H54 (cell line): ENCODE measurements at regions not wholly inside any gene's neighbourhood (a gene's known extent, or its start where the extent isn't known, plus 50 kb on each side); places are given as distances from the start of the nearest gene placed in this dataset.

ENCODE experiments used
- DNase-seq: peaks from one replicate; pipeline ENCODE4 v3.0.0; 2011; ENCODE audit warnings: low spot score, mixed read lengths; ENCODE audit not compliant: insufficient read length
- FAIRE-seq: peaks from 3 replicates; lab custom pipeline; 2011; peaks lifted over from hg19 to GRCh38; lab: Jason Lieb, UNC
- POLR2A ChIP-seq: IDR thresholded peaks from 2 replicates; pipeline ENCODE4 v1.6.1; 2011; ENCODE audit warnings: low read depth, mild to moderate bottlenecking, low read length

DNA sequence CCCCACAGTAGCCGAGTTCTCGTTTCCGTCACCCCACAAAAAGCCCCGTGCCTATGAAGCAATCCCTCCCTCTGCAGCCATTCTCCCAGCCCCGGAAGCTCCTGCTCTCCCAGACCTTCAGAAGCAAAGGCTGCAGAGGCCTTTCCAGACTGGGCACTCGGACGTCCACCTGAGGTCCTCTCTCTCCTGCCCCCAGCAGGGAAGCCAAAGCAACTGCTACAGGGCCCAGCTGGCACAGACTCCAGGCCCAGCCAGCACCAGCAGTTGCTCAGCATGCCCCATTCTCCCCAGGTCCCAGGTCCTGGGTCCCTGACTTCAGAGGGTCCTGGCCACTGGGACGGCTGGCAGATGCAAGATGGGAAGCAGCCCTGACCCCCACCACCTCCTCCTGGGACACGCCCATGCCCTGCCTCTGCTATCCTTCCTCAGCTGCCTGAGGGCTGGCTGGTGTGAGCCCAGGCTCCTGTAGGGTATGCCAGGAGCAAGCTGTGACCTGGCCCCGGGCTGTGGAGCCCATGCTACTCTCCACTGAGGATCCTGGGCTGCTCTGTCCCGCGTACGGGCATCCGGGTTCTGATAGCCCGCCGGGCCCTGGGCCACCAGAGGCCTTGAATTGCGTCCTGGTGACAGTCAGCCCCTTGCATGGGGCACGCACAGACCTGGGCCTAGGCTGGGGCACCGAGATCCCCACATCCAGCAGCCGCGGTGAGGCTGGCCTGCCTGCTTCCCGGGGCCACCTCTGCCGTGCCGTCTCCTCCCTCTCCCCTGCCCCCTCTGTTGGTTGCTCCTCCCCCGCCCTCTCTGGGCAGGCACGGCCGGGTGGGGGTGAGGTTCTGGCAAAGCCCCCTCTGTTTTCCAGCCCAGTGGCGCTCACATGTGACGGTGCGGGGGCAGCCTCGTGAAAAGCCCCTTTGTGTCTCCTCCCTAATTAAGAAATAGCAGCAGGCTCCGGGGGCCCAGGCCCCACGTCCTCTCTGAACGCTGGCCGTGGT is 1310.3 kb downstream of the BRD1 start:
- TF ChIP-seq POLR2A = no peak
- DNase-seq (no peak), FAIRE-seq (no peak)

DNA sequence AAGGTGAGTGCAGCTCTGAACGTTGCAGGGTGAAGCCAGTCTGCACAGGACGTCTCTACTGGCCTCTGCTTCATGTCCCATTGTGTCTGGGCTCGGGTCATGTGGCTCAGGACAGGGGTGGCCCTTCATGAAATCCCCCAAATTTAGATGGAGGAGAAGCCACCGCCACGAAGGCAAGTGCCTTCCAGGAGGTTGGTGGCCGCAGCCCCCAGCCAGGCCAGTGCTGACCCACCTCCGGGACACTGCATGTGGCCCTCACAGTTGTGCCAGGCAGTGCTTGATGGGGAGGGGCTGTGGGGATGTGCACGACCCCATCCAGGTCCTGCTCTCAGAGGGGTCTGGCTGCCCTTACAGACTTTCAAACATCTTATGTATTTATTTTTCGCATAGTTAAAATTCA is 1311.1 kb downstream of the BRD1 start:
- DNase-seq (no peak), FAIRE-seq (no peak)
- no peak for TF ChIP-seq POLR2A

DNA sequence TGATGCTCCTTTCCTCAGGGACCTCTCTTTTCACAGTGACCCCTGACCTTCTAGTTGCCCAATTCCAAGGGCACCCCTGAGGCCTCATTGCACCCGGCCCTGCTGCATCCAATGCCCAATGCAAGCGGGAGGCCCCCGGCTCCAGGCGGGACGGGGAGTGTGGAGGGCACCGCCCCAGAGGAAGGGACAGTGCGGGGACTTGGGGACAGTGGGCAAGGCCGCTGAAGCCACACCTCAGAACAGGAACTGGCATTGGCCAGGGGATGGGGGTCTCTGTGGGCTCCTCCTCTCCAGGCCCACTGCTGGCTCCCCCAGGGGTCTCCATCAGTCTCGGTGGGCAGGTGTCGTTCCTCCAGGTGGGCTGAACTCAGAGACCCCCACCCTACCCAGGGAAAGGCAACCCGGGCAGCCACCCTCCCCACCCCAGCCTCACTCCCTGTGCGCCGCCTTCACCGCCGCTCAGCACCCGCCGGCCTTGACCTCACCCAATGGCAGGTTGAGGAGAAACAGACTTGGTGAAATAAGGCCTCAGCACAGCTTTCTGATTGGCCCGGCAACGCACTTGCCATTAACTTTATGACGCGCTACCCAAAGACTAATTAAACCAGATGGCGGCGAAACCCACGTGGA is 1312.0 kb downstream of the BRD1 start:
- FAIRE-seq = no peak
- no peak for DNase-seq
- TF ChIP-seq POLR2A = no peak

- DNase-seq = no peak
- FAIRE-seq = no peak
- TF ChIP-seq POLR2A = no peak
These were observed 1313.7 kb downstream of the BRD1 start for GRCh38 chr22:48513929-48514328.

GRCh38 chr22:48513446-48513845 is 1314.2 kb downstream of the BRD1 start:
- FAIRE-seq = no peak
- TF ChIP-seq POLR2A = no peak
- DNase-seq = no peak

- FAIRE-seq = no peak
- DNase-seq = no peak
These were observed 1315.8 kb downstream of the BRD1 start for GRCh38 chr22:48511781-48512327.

DNA sequence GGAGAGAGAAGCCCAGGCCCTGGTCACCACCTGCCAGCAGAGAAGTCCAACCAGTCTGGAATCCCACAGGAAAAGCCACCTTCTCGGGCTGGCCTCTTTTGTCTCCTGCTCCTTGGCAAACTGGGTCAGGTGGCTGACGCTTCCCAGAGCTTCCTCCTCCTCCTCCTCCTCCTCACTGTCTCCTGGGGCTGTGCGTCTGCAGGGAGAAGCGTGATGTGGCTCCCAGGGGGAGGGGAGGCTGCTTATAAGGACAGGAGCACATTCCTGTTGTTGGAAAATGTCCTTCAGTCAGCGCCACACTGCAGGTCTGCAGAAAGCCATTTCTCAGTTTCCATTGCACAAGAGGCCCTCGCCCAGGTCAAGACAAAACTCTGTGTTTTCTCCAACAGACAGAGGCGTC is 1316.5 kb downstream of the BRD1 start:
- no peak for DNase-seq
- no peak for TF ChIP-seq POLR2A
- FAIRE-seq = no peak

More at GRCh38 chr22:48511781-48512327, 1315.8 kb downstream of the BRD1 start:
- TF ChIP-seq POLR2A = no peak

GRCh38 chr22:48510599-48510998 is 1317.1 kb downstream of the BRD1 start:
- FAIRE-seq (no peak), DNase-seq (no peak)
- TF ChIP-seq POLR2A = no peak

GRCh38 chr22:48507595-48508350 is 1319.9 kb downstream of the BRD1 start:
- FAIRE-seq (no peak), DNase-seq (no peak)
- no peak for TF ChIP-seq POLR2A

DNA sequence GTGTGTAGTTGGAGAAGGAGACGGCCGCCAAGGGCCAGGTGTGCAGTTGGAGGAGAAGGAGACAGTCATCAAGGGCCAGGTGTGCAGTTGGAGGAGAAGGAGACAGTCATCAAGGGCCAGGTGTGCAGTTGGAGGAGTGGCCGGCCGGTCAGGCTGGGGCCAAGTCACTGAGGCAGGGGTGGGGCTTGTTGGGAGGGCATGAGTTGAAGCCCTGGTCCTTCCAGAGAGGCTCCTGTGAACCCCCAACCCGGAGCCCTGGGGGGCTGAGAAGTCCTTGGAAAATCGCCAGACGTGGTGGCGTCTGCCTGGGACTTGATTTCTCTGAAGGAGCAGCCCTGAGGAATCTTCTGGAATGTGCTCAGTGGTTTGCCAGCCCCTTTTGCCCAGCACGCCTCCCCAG is 1320.5 kb downstream of the BRD1 start:
- DNase-seq (no peak), FAIRE-seq (no peak)
- no peak for TF ChIP-seq POLR2A

GRCh38 chr22:48506506-48507145 is 1321.0 kb downstream of the BRD1 start:
- no peak for FAIRE-seq

GRCh38 chr22:48505891-48506290 is 1321.8 kb downstream of the BRD1 start:
- no peak for DNase-seq
- no peak for TF ChIP-seq POLR2A
- no peak for FAIRE-seq

More at GRCh38 chr22:48506506-48507145, 1321.0 kb downstream of the BRD1 start:
- no peak for DNase-seq
- no peak for TF ChIP-seq POLR2A

- FAIRE-seq (no peak), DNase-seq (no peak)
- TF ChIP-seq POLR2A = no peak
These were observed 1323.0 kb downstream of the BRD1 start for GRCh38 chr22:48504519-48505140.
